Body of pancreas (tissue), 4 donors: ENCODE measurements at regions not wholly inside any gene's neighbourhood (a gene's known extent, or its start where the extent isn't known, plus 50 kb on each side); places are given as distances from the start of the nearest gene placed in this dataset.

Experiments used
- ATAC-seq: fragments of 150-250 bp; one replicate; pipeline ENCODE4 v1.9.1; 2016
- DNase-seq, 4 donors: peaks; one replicate each; pipeline ENCODE4 v3.0.0-alpha.2; 2019
- H3K27ac ChIP-seq, 4 donors: fragments of 200-600 bp; sonication (generic); 1 replicate in 3 of 4; 2 replicates in 1 of 4; pipeline versions ENCODE4 v1.5.1 to v1.6.1; 2016 to 2019; ENCODE audit warnings: mild to moderate bottlenecking in 1 of 4, mixed read lengths in 1 of 4, moderate library complexity in 1 of 4
- H3K27me3 ChIP-seq, 2 donors: fragments of 200-600 bp; sonication (generic); one replicate each; pipeline ENCODE4 v1.6.0; 2016; ENCODE audit warnings: mild to moderate bottlenecking in 1 of 2
- H3K36me3 ChIP-seq, 2 donors: fragments of 200-600 bp; sonication (generic); replicated peaks in 1 of 2; 2 replicates each; pipeline ENCODE4 v1.5.1; 2016; ENCODE audit warnings: low read depth in 2 of 2; ENCODE audit not compliant: insufficient read depth in 1 of 2
- H3K4me1 ChIP-seq: fragments of 200-600 bp; sonication (generic); one replicate; pipeline ENCODE4 v1.6.0; 2016
- H3K4me3 ChIP-seq, 2 donors: fragments of 200-600 bp; sonication (generic); 1 replicate in 1 of 2; 2 replicates in 1 of 2; pipeline ENCODE4 v1.5.1; 2016 to 2019
- H3K9me3 ChIP-seq, 3 donors: fragments of 200-600 bp; sonication (generic); 1 replicate in 2 of 3; 2 replicates in 1 of 3; pipeline ENCODE4 v1.5.1; 2016
- POLR2A ChIP-seq, 3 donors: fragments of 450-650 bp; IDR thresholded peaks; one replicate each; pipeline ENCODE4 v1.6.1; 2016; ENCODE audit warnings: antibody characterized with exemption in 3 of 3, mild to moderate bottlenecking in 2 of 3
- WGBS, 2 donors: methylation state at CpG; one replicate each; pipeline ENCODE4 v1.1.5; 2017; 5-methylcytosine and 5-hydroxymethylcytosine counted together
- intact Hi-C: fragments of 100-400 bp; cut with DNase I; formaldehyde crosslinking; loops from one replicate; pipeline ENCODE4 v1.15.1; 2023
- TF ChIP-seq, protein P1 (sequence below), 7 experiments: fragments of 450-650 bp in 4 of 7; fragments of 200-600 bp in 3 of 7; sonication (generic) in 3 of 7; IDR thresholded peaks; one replicate each; pipeline ENCODE4 v1.5.1; 2016 to 2019; ENCODE audit warnings: antibody characterized with exemption in 7 of 7

DNA sequence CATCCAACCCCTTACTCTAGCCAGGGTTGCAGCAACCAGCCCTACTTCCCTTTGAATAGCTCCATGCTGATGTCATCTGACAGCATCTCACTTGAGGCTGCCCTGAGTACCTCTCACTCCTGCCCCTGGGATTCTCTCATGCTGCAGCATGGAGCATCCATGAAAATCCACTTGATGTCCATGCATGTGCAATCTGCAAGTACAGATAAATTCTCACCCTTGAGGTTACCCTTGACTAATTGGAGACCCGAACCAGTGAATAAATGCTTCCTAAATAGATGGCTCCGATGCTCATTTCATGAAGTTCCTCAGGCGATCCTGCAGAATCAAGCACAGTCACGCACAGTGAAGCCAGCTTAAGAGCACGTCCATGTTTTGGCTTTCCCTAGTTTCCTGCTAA is 298.3 kb downstream of the RBM43 start:
- H3K4me3 ChIP-seq, result no peak overlapping the region
- DNase-seq (no peak), ATAC-seq (no peak)
- no peaks in the 10 kb centered on the region for H3K9me3 ChIP-seq
- no peak for TF ChIP-seq POLR2A (IDR thresholded peaks at IDR 0.05)
- TF ChIP-seq, protein P1, sequence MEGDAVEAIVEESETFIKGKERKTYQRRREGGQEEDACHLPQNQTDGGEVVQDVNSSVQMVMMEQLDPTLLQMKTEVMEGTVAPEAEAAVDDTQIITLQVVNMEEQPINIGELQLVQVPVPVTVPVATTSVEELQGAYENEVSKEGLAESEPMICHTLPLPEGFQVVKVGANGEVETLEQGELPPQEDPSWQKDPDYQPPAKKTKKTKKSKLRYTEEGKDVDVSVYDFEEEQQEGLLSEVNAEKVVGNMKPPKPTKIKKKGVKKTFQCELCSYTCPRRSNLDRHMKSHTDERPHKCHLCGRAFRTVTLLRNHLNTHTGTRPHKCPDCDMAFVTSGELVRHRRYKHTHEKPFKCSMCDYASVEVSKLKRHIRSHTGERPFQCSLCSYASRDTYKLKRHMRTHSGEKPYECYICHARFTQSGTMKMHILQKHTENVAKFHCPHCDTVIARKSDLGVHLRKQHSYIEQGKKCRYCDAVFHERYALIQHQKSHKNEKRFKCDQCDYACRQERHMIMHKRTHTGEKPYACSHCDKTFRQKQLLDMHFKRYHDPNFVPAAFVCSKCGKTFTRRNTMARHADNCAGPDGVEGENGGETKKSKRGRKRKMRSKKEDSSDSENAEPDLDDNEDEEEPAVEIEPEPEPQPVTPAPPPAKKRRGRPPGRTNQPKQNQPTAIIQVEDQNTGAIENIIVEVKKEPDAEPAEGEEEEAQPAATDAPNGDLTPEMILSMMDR (IDR thresholded peaks at IDR 0.05), result no peak
- intact Hi-C loops, result no loop called here
- H3K36me3 ChIP-seq, result no peaks in the 10 kb centered on the region
- H3K27ac ChIP-seq, result no peak overlapping the region
- WGBS, 2 donors, result 53 to 67% methylated on average over 5 of the region's 5 CpGs
- H3K27me3 ChIP-seq, result no peaks in the 10 kb centered on the region
- H3K4me1 ChIP-seq, result no peaks in the 10 kb centered on the region

DNA sequence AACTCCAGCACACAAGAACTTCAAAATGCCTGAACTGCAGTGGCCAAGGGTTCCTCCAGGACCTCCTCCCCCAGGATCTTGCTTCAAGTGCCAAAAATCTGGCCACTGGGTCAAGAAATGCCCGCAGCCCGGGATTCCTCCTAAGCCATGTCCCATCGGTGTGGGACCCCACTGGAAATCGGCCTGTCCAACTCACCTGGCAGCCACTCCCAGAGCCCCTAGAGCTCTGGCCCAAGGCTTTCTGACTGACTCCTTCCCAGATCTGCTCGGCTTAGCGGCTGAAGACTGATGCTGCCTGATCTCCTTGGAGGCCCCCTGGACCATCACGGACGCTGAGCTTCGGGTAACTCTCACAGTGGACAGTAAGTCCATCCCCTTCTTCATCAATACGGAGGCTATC is 306.4 kb downstream of the RBM43 start:
- H3K36me3 ChIP-seq, result no peaks in the 10 kb centered on the region
- 74 to 75% methylated on average over 10 of the region's 10 CpGs for WGBS, 2 donors
- intact Hi-C loops, result no loop called here
- DNase-seq (no peak), ATAC-seq (no peak)
- no peaks in the 10 kb centered on the region for H3K9me3 ChIP-seq
- H3K4me1 ChIP-seq, result no peaks in the 10 kb centered on the region
- H3K27ac ChIP-seq, result no peak overlapping the region
- H3K4me3 ChIP-seq, result no peak overlapping the region
- TF ChIP-seq POLR2A (IDR thresholded peaks at IDR 0.05), result no peak
- TF ChIP-seq, protein P1 (IDR thresholded peaks at IDR 0.05), result no peak
- H3K27me3 ChIP-seq, result no peaks in the 10 kb centered on the region

DNA sequence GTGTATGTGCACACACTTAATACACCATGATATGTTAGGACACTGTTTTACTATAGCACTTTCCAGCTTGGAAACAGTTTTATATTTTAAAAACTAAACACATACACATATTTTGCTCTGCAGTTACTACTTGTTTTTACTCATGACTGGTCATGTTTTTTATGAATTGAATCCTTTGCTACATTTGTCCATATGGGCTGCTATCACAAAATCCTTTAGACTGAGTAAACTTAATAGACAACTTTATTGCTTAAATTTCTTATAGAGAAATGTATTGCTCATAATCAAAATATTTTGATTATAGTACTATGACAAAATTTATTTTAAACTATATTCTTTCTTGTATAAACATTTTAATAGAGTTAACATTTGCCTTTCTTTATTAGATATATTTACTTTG is 314.8 kb downstream of the RBM43 start:
- no peak for DNase-seq
- Histone ChIP-seq H3K27me3 (no peaks in the 10 kb centered on the region), H3K4me3 (no peak overlapping the region), H3K36me3 (no peaks in the 10 kb centered on the region), H3K4me1 (no peaks in the 10 kb centered on the region), H3K9me3 (no peaks in the 10 kb centered on the region), H3K27ac (no peak overlapping the region)
- ATAC-seq, result no peak
- TF ChIP-seq, protein P1 (IDR thresholded peaks at IDR 0.05), result no peak
- intact Hi-C loops, result no loop called here

DNA sequence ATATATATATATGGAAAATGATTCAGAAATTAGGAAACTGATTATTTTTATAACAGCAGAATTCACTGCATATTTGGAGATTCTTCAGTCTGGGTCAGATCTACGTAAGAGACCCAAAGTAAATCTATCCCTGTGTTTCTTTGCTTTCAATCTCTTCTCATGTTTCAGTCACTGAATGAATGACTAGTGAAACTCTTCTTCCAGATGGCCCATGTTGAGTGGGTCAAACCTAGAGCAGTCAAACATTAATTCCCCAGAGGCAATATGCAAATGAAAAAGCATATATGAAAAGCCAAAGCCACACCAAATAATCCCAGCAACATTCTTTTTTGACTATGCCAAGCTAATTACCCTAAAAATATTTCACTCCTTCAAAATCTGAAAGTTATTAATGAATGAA is 317.3 kb downstream of the RBM43 start:
- WGBS, 2 donors, result 61 to 68% methylated on average over 1 of the region's 1 CpG
- H3K36me3 ChIP-seq, result no peaks in the 10 kb centered on the region
- intact Hi-C loops, result no loop called here

DNA sequence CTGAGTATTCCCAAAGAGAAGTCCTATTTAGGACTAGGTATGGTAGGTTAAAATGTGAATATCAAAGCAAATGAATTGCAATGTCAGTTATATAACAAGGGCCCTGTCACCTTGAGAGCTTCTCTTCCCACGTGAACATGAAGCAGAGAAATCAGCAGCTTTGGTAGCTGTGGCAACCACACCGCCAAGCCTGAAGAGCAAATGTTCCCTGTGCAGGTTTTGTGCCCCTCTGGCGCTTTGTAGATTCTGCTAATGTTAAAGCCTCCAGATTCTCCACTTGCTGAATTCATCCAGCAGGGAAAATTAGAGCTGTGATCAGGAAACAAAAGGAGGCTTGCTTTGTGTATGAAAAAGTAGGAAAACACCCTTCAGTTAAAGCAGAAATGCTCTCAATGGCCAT is 322.6 kb downstream of the RBM43 start:
- intact Hi-C loops, result no loop called here
- Histone ChIP-seq H3K27me3 (no peaks in the 10 kb centered on the region), H3K27ac (no peak overlapping the region), H3K9me3 (no peaks in the 10 kb centered on the region), H3K4me3 (no peak overlapping the region), H3K4me1 (no peaks in the 10 kb centered on the region), H3K36me3 (no peaks in the 10 kb centered on the region)
- ATAC-seq, result no peak
- TF ChIP-seq, protein P1 (IDR thresholded peaks at IDR 0.05), result no peak
- no peak for TF ChIP-seq POLR2A (IDR thresholded peaks at IDR 0.05)
- DNase-seq, result peak in 2 of 4 donors; percentile 18 to 19
- WGBS, 2 donors, result 49 to 62% methylated on average over 3 of the region's 3 CpGs

More for the DNA sequence above, 317.3 kb downstream of the RBM43 start:
- DNase-seq, result no peak
- TF ChIP-seq, protein P1 (IDR thresholded peaks at IDR 0.05), result no peak
- TF ChIP-seq POLR2A (IDR thresholded peaks at IDR 0.05), result no peak
- no peaks in the 10 kb centered on the region for H3K27me3 ChIP-seq
- no peak overlapping the region for H3K27ac ChIP-seq
- no peak overlapping the region for H3K4me3 ChIP-seq
- no peaks in the 10 kb centered on the region for H3K9me3 ChIP-seq
- ATAC-seq, result no peak
- no peaks in the 10 kb centered on the region for H3K4me1 ChIP-seq
